Suprapubic skin (tissue), 4 donors: ENCODE measurements at regions not wholly inside any gene's neighbourhood (a gene's known extent, or its start where the extent isn't known, plus 50 kb on each side); places are given as distances from the start of the nearest gene placed in this dataset.

ENCODE experiments used
- POLR2A ChIP-seq, 2 donors: fragments of 450-650 bp; IDR thresholded peaks; one replicate each; pipeline ENCODE4 v1.6.1; 2017; ENCODE audit warnings: antibody characterized with exemption in 2 of 2, mild to moderate bottlenecking in 2 of 2, moderate library complexity in 2 of 2
- POLR2AphosphoS5 ChIP-seq, 3 donors: sonication (generic); formaldehyde crosslinking; IDR thresholded peaks; one replicate each; pipeline ENCODE4 v1.6.1; 2017; ENCODE audit warnings: antibody characterized with exemption in 3 of 3
- TF ChIP-seq, protein P1 (sequence below), 2 donors: fragments of 200-600 bp in 1 of 2; fragments of 450-650 bp in 1 of 2; sonication (generic) in 1 of 2; IDR thresholded peaks; one replicate each; pipeline ENCODE4 v1.5.1; 2016 to 2019; ENCODE audit warnings: antibody characterized with exemption in 2 of 2, mild to moderate bottlenecking in 1 of 2, moderate library complexity in 1 of 2

DNA sequence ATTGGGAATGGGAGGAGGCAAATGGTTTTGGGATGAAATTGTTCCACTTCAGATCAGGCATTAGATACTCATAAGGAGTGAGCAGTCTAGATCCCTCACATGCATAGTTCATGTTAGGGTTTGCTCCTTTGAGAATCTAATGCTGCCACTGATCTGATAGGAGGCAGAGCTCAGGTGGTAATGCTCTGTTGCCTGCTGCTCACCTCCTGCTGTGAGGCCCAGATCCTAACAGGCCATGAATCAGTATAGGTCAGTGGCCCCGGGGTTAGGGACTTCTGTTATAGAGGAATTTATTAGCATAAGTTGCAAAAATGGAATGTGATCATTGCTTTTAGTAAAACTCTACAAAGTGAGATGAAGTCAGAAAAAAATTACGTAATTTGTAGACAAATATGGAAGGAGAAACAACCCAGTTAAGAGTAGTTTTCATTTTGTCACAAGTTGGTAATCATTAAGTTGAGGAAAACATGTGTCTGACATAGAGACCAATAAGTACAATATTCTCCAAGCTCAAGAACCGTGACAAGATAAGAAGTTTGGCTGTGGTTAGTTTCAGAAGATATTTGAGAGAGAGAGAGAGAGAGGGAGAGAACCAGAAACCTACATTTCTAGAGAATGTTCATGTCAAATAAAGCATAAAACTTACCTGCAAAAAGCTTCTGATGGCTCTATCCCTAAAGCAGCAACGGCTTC, 689.7 kb upstream of the PRMT6 start:
- TF ChIP-seq, protein P1, sequence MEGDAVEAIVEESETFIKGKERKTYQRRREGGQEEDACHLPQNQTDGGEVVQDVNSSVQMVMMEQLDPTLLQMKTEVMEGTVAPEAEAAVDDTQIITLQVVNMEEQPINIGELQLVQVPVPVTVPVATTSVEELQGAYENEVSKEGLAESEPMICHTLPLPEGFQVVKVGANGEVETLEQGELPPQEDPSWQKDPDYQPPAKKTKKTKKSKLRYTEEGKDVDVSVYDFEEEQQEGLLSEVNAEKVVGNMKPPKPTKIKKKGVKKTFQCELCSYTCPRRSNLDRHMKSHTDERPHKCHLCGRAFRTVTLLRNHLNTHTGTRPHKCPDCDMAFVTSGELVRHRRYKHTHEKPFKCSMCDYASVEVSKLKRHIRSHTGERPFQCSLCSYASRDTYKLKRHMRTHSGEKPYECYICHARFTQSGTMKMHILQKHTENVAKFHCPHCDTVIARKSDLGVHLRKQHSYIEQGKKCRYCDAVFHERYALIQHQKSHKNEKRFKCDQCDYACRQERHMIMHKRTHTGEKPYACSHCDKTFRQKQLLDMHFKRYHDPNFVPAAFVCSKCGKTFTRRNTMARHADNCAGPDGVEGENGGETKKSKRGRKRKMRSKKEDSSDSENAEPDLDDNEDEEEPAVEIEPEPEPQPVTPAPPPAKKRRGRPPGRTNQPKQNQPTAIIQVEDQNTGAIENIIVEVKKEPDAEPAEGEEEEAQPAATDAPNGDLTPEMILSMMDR (IDR thresholded peaks at IDR 0.05), result no peak
- TF ChIP-seq POLR2AphosphoS5 (IDR thresholded peaks at IDR 0.05), result no peak
- TF ChIP-seq POLR2A (IDR thresholded peaks at IDR 0.05), result no peak
